Panc1 (cell line): ENCODE measurements at regions not wholly inside any gene's neighbourhood (a gene's known extent, or its start where the extent isn't known, plus 50 kb on each side); places are given as distances from the start of the nearest gene placed in this dataset.

Source experiments
- ATAC-seq: fragments of 200-7000 bp; cut with Tn5 transposase; 2 replicates; pipeline ENCODE4 v1.9.1; 2020; ENCODE audit warnings: mild to moderate bottlenecking, moderate library complexity
- BruUV-seq: library from RNA; stranded (reverse); fragments of 400-500 nt; replicated peaks from 2 replicates; lab custom pipeline; 2021; lab: Mats Ljungman, UMichigan
- CTCF ChIA-PET: fragments of 300-600 bp; sonication (Branson Sonifier 250); formaldehyde crosslinking; loops from one replicate; lab custom pipeline; 2022; ENCODE audit warnings: antibody characterized with exemption; lab: Charles Lee
- POLR2A ChIA-PET: fragments of 300-600 bp; sonication (Branson Sonifier 250); formaldehyde crosslinking; loops from one replicate; lab custom pipeline; 2022; ENCODE audit warnings: antibody characterized with exemption; lab: Charles Lee
- DNase-seq: peaks from one replicate; pipeline ENCODE4 v3.0.0-alpha.2; 2010; ENCODE audit warnings: low read depth, low spot score
- H3K27ac ChIP-seq: 2 replicates; pipeline ENCODE4 v1.5.1; 2011; ENCODE audit warnings: mild to moderate bottlenecking, low read length, inconsistent platforms
- H3K27me3 ChIP-seq: fragments of 200-500 bp; sonication (Bioruptor generic); 2 replicates; pipeline ENCODE4 v1.6.0; 2014; ENCODE audit warnings: low read length, inconsistent platforms; ENCODE audit not compliant: control insufficient read depth, insufficient read depth
- H3K36me3 ChIP-seq: fragments of 200-500 bp; sonication (Bioruptor generic); 2 replicates; pipeline ENCODE4 v1.5.1; 2014; ENCODE audit warnings: inconsistent platforms, mild to moderate bottlenecking, low read length, moderate library complexity; ENCODE audit not compliant: control insufficient read depth, insufficient read depth
- H3K4me1 ChIP-seq: 2 replicates; pipeline ENCODE4 v1.5.1; 2011; ENCODE audit warnings: inconsistent platforms, mild to moderate bottlenecking, low read length, moderate library complexity; ENCODE audit not compliant: control insufficient read depth, insufficient read depth
- H3K4me3 ChIP-seq, 2 experiments: 2 replicates each; pipeline ENCODE4 v1.5.1; 2011 to 2012; ENCODE audit warnings: low read depth in 2 of 2, low read length in 2 of 2, mild to moderate bottlenecking in 2 of 2, inconsistent platforms in 1 of 2, moderate library complexity in 1 of 2
- H3K9me3 ChIP-seq: fragments of 200-500 bp; sonication (Bioruptor generic); 2 replicates; pipeline ENCODE4 v1.5.1; 2014; ENCODE audit warnings: low read depth, mild to moderate bottlenecking, inconsistent platforms, low read length, moderate library complexity; ENCODE audit not compliant: control insufficient read depth, insufficient read depth
- POLR2AphosphoS5 ChIP-seq: IDR thresholded peaks from 2 replicates; pipeline ENCODE4 v1.6.1; 2012; ENCODE audit warnings: mild to moderate bottlenecking, low read depth, low read length, moderate library complexity
- SIN3A ChIP-seq: IDR thresholded peaks from 2 replicates; pipeline ENCODE4 v1.6.1; 2012; ENCODE audit warnings: low read depth, mild to moderate bottlenecking, low read length, moderate library complexity, borderline replicate concordance; ENCODE audit not compliant: insufficient read depth
- TCF7L2 ChIP-seq: IDR thresholded peaks from 2 replicates; pipeline ENCODE4 v1.6.1; 2011; ENCODE audit warnings: mild to moderate bottlenecking, low read depth, low read length, inconsistent platforms
- in situ Hi-C: cut with HindIII; loops from 2 replicates; pipeline ENCODE4 v1.10.0; 2016; ENCODE audit warnings: low sequenced_read_pairs, low pct_unique_long_range_greater_than_20kb
- intact Hi-C: fragments of 100-400 bp; cut with micrococcal nuclease; formaldehyde crosslinking; loops from one replicate; pipeline ENCODE4 v1.10.0; 2022; ENCODE audit not compliant: unreplicated experiment
- TF ChIP-seq, protein P1 (sequence below): fragments of 450-650 bp; IDR thresholded peaks from 2 replicates; pipeline ENCODE4 v1.5.1; 2017; ENCODE audit warnings: mild to moderate bottlenecking
- TF ChIP-seq, protein P2 (sequence below), 2 experiments: IDR thresholded peaks; 2 replicates each; pipeline ENCODE4 v1.6.1; 2011 to 2012; ENCODE audit warnings: low read depth in 2 of 2, control low read depth in 1 of 2, low read length in 1 of 2, mild to moderate bottlenecking in 1 of 2, moderate library complexity in 1 of 2; ENCODE audit not compliant: insufficient read depth in 1 of 2

GRCh38 chr4:130056286-130056685, 960.3 kb downstream of the C4orf33 start:
- intact Hi-C loops (no loop called here), in situ Hi-C loops (no loop called here)
- ChIA-PET CTCF (no interaction called here), POLR2A (no interaction called here)
- H3K9me3 ChIP-seq = no peaks in the 10 kb centered on the region
- H3K27me3 ChIP-seq = no peaks in the 10 kb centered on the region
- no peak overlapping the region for H3K27ac ChIP-seq
- no peak overlapping the region for H3K4me3 ChIP-seq
- BruUV-seq = no TSS peak
- DNase-seq = no peak
- TF ChIP-seq, protein P1, sequence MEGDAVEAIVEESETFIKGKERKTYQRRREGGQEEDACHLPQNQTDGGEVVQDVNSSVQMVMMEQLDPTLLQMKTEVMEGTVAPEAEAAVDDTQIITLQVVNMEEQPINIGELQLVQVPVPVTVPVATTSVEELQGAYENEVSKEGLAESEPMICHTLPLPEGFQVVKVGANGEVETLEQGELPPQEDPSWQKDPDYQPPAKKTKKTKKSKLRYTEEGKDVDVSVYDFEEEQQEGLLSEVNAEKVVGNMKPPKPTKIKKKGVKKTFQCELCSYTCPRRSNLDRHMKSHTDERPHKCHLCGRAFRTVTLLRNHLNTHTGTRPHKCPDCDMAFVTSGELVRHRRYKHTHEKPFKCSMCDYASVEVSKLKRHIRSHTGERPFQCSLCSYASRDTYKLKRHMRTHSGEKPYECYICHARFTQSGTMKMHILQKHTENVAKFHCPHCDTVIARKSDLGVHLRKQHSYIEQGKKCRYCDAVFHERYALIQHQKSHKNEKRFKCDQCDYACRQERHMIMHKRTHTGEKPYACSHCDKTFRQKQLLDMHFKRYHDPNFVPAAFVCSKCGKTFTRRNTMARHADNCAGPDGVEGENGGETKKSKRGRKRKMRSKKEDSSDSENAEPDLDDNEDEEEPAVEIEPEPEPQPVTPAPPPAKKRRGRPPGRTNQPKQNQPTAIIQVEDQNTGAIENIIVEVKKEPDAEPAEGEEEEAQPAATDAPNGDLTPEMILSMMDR = no peak
- no peaks in the 10 kb centered on the region for H3K36me3 ChIP-seq
- H3K4me1 ChIP-seq = no peaks in the 10 kb centered on the region
- no peak for ATAC-seq

DNA sequence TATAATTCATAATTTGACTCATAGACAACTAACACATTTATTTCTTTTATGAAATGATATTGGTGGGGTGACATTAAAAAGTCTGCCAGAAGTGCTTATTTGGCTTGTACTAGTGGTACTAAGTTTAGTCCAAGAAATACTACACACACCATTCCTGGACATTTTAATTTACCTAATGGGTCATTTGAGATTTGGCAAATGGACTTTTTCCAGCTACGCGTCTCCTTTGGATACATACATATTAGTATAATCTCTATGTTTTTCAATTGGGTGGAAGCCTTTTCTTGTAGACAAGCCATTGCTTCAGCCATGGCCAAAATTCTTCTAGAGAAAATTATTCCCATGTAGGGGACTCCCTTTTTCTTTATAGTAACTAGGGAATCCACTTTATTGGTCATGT, 968.5 kb downstream of the C4orf33 start:
- ChIA-PET CTCF (no interaction called here), POLR2A (no interaction called here)
- in situ Hi-C loops = no loop called here
- ATAC-seq (no peak), DNase-seq (no peak)
- Histone ChIP-seq H3K27me3 (no peaks in the 10 kb centered on the region), H3K9me3 (no peaks in the 10 kb centered on the region), H3K27ac (no peak overlapping the region), H3K4me1 (no peaks in the 10 kb centered on the region), H3K36me3 (no peaks in the 10 kb centered on the region), H3K4me3 (no peak overlapping the region)
- TF ChIP-seq SIN3A = no peak
- TF ChIP-seq TCF7L2 = no peak
- TF ChIP-seq POLR2AphosphoS5 = no peak
- TF ChIP-seq, protein P2, sequence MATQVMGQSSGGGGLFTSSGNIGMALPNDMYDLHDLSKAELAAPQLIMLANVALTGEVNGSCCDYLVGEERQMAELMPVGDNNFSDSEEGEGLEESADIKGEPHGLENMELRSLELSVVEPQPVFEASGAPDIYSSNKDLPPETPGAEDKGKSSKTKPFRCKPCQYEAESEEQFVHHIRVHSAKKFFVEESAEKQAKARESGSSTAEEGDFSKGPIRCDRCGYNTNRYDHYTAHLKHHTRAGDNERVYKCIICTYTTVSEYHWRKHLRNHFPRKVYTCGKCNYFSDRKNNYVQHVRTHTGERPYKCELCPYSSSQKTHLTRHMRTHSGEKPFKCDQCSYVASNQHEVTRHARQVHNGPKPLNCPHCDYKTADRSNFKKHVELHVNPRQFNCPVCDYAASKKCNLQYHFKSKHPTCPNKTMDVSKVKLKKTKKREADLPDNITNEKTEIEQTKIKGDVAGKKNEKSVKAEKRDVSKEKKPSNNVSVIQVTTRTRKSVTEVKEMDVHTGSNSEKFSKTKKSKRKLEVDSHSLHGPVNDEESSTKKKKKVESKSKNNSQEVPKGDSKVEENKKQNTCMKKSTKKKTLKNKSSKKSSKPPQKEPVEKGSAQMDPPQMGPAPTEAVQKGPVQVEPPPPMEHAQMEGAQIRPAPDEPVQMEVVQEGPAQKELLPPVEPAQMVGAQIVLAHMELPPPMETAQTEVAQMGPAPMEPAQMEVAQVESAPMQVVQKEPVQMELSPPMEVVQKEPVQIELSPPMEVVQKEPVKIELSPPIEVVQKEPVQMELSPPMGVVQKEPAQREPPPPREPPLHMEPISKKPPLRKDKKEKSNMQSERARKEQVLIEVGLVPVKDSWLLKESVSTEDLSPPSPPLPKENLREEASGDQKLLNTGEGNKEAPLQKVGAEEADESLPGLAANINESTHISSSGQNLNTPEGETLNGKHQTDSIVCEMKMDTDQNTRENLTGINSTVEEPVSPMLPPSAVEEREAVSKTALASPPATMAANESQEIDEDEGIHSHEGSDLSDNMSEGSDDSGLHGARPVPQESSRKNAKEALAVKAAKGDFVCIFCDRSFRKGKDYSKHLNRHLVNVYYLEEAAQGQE (IDR thresholded peaks at IDR 0.05; ENCODE audit: insufficient read depth in 1 of 2, low read depth in 2 of 2, low read length in 1 of 2) = no peak
- TF ChIP-seq, protein P1 = no peak
- intact Hi-C loops = no loop called here
- BruUV-seq = no TSS peak

DNA sequence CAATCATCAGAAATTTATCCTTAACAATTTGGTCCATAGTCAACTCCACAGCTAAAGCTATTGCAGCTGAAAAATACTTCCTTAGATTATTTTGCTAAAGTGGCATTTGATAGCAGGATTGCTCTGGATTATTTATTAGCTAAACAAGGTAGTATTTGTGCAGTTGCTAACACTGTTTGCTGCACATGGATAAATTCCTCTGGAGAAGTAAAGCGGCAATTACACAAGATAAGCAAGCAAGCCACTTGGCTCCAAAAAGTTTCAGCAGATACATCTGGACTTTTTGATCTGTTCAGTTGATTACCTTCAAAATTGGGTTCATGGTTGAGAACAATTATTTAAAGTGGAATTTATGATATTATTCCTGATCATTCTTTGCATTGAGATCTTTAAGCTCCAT, 971.5 kb downstream of the C4orf33 start:
- H3K9me3 ChIP-seq = no peaks in the 10 kb centered on the region
- CTCF ChIA-PET = no interaction called here
- intact Hi-C loops (no loop called here), in situ Hi-C loops (no loop called here)
- no peak overlapping the region for H3K27ac ChIP-seq
- H3K27me3 ChIP-seq = no peaks in the 10 kb centered on the region
- H3K4me1 ChIP-seq = no peaks in the 10 kb centered on the region
- TF ChIP-seq TCF7L2 (no peak), SIN3A (no peak)
- ATAC-seq (no peak), DNase-seq (no peak)
- H3K4me3 ChIP-seq = no peak overlapping the region
- POLR2A ChIA-PET = no interaction called here
- no peaks in the 10 kb centered on the region for H3K36me3 ChIP-seq
- no TSS peak for BruUV-seq
